ENCODE measurements at regions not wholly inside any gene's neighbourhood (a gene's known extent, or its start where the extent isn't known, plus 50 kb on each side); places are given as distances from the start of the nearest gene placed in this dataset.
"Not testable (repeated sequence)": the region's sequence is repeated elsewhere in the genome, so short reads cannot be mapped to it uniquely, and the experiment has no call there.

GRCh38 chr2:192634557-192634956 lies 439.8 kb upstream of the TMEFF2 start:
- no peak for DNase-seq

- no peak for DNase-seq
Observed at GRCh38 chr2:192628017-192628416, 433.3 kb upstream of the TMEFF2 start.

GRCh38 chr2:192615105-192615504 lies 420.4 kb upstream of the TMEFF2 start:
- no peak for DNase-seq

GRCh38 chr2:192604295-192604694 lies 409.6 kb upstream of the TMEFF2 start:
- no peak for DNase-seq

GRCh38 chr2:192598649-192599048 lies 403.9 kb upstream of the TMEFF2 start:
- not testable (repeated sequence) for DNase-seq

GRCh38 chr2:192593561-192593960 lies 398.8 kb upstream of the TMEFF2 start:
- no peak for DNase-seq

- DNase-seq, result no peak
Observed at GRCh38 chr2:192591617-192592016, 396.9 kb upstream of the TMEFF2 start.

GRCh38 chr2:192585418-192585817 lies 390.7 kb upstream of the TMEFF2 start:
- no peak for DNase-seq

- DNase-seq, result no peak
Observed at GRCh38 chr2:192584976-192585375, 390.2 kb upstream of the TMEFF2 start.

- DNase-seq, result no peak
Observed at GRCh38 chr2:192579965-192580700, 385.4 kb upstream of the TMEFF2 start.

- DNase-seq, result no peak
Observed at GRCh38 chr2:192578780-192579179, 384.0 kb upstream of the TMEFF2 start.

- no peak for DNase-seq
Observed at GRCh38 chr2:192577706-192578105, 383.0 kb upstream of the TMEFF2 start.

- no peak for DNase-seq
Observed at GRCh38 chr2:192574552-192574951, 379.8 kb upstream of the TMEFF2 start.

- no peak for DNase-seq
Observed at GRCh38 chr2:192571636-192572035, 376.9 kb upstream of the TMEFF2 start.

- DNase-seq, result no peak
Observed at GRCh38 chr2:192570788-192571187, 376.1 kb upstream of the TMEFF2 start.

GRCh38 chr2:192566863-192567262 lies 372.1 kb upstream of the TMEFF2 start:
- no peak for DNase-seq

GRCh38 chr2:192560326-192560725 lies 365.6 kb upstream of the TMEFF2 start:
- DNase-seq, result no peak

GRCh38 chr2:192559587-192559986 lies 364.9 kb upstream of the TMEFF2 start:
- DNase-seq, result no peak

GRCh38 chr2:192558637-192559036 lies 363.9 kb upstream of the TMEFF2 start:
- DNase-seq, result no peak

GRCh38 chr2:192555740-192556139 lies 361.0 kb upstream of the TMEFF2 start:
- DNase-seq, result no peak

- DNase-seq, result no peak
Observed at GRCh38 chr2:192551760-192552159, 357.0 kb upstream of the TMEFF2 start.

GRCh38 chr2:192546565-192546964 lies 351.8 kb upstream of the TMEFF2 start:
- no peak for DNase-seq

- no peak for DNase-seq
Observed at GRCh38 chr2:192544371-192544955, 349.7 kb upstream of the TMEFF2 start.

GRCh38 chr2:192542148-192543066 lies 347.7 kb upstream of the TMEFF2 start:
- not testable (repeated sequence) for DNase-seq

Data from activated naive CD4-positive, alpha-beta T cell treated with Interleukin-2 at 50 U/mL for 16 hours (primary cell).